HCEC 1CT (cell line): ENCODE measurements at regions not wholly inside any gene's neighbourhood (a gene's known extent, or its start where the extent isn't known, plus 50 kb on each side); places are given as distances from the start of the nearest gene placed in this dataset.
"Not testable (repeated sequence)": the region's sequence is repeated elsewhere in the genome, so short reads cannot be mapped to it uniquely, and the experiment has no call there.

Experiments used
- DNase-seq: peaks from one replicate; pipeline ENCODE4 v3.0.0-alpha.2; 2017

DNA sequence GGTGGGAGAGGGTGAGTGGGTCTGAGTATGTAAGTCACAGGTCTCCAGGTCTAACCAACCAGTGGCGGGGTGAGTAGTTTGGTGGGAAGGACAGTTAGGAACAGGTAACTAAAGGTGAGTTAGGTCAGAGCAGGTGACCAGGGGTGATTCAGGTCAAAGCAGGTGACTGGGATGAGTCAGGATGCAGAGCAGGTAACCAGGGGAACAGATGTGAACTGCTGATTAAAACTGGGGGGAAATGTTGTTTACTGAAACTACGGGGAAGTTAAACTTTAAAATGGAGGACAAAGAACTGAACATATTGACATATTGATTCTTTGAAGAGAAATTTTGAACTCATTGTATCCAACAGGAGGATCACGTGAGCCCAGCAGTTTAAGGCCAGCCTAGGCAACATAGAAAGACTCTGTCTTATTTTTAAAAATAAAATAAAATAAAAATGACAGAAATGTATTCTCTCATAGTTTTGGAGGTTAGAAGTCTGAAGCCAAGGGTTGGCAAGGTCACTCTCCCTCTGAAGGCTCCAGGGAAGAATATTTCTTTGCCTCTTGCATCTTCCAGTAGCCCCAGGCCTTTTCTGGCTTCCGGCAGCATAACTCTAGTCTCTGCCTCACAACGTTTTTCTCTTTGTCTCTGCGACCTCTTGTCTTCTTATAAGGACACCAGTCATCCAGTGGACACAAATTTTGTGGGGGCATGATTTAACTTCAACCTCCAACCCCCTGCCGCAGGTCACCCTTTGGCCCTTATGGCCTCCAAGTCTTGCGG lies 64.3 kb upstream of the TINAGL1 start:
- no peak for DNase-seq

- DNase-seq = no peak
These were observed 62.2 kb upstream of the TINAGL1 start for GRCh38 chr1:31514117-31514516.

DNA sequence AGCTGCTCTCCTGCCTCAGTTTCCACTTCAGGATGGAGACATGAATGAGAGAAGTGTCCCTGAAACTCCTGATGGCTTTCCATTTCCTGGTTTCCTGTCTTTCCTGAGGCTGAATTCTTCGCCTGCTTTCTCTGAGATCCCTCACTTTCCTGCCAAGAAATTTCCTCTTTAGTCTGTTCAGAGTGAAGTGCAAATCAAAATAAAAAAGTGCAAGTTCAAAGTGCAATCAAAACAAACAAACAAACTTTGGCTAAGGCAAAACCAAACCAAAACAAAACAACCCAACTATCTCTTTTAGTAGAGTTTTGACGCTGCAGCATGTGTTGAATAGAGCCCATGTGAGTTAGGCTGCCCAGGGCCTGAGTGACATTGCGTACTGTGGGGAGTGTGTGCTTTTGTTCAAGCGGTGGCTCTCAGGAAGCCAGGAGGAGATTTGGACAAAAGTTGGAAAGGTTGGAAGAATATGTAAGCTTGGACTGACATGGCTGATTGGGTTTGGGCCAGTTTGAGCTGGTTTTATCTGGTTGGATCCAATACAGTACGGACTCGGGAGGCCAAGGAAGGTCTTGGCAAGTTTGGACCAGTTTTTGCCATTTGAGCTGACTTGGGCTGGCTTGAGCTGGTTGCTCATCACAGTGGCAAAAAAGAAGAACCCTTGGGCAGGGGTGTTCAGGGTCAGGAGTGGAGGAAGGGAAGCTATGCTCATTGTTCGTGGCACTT lies 61.1 kb upstream of the TINAGL1 start:
- DNase-seq = no peak

GRCh38 chr1:31515936-31516335 lies 60.4 kb upstream of the TINAGL1 start:
- DNase-seq = no peak

- no peak for DNase-seq
These were observed 59.0 kb upstream of the TINAGL1 start for GRCh38 chr1:31517301-31517700.

GRCh38 chr1:31517986-31518385 lies 58.3 kb upstream of the TINAGL1 start:
- not testable (repeated sequence) for DNase-seq

DNA sequence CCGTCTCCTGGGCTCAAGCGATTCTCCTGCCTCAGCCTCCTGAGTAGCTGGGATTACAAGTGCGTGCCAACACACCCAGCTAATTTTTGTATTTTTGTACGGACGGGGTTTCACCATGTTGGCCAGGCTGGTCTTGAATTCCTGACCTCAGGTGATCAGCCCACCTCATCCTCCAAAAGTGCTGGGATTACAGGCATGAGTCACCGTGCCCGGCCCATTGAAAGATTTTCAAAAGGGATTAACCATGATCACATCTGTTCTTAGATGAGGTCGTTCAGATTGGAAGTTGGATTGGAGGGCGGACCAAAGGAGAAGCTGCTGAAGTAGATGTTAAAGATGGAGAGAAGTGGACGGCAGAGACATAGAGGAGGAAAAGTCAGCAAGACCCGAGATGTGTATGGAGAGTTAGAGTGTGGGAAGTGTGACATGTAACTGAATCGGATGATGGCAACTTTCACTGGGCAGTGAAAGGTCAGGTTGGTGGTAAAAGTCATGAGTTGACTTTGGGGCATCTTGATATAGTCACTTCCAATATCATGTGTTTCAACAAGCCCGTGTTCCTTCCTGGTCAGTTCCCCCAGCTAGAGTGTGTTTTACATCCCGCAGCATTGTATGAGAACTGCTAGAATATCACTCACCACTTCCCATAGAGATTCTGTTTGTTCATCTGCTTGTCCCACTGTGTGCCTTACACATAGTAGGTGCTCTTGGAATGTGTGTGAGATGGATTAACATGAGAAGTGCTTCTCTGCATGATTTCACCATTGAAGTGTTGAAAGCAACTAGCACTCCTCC lies 54.4 kb upstream of the TINAGL1 start:
- DNase-seq = no peak

DNA sequence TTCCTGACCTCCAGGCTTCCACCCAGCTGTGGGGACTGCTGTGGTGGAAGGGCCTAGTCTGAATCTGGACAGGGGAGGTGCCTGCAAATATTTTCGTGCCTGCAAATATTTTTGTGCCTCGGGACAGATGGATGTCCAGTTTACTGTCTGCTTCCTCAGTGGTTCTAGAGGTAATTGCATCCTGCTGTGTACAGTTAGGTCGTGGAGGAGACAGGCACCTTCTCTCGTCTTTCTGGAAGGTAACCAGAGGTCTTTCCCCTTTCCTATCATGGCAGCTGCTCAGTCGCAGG lies 53.8 kb upstream of the TINAGL1 start:
- DNase-seq = no peak

DNA sequence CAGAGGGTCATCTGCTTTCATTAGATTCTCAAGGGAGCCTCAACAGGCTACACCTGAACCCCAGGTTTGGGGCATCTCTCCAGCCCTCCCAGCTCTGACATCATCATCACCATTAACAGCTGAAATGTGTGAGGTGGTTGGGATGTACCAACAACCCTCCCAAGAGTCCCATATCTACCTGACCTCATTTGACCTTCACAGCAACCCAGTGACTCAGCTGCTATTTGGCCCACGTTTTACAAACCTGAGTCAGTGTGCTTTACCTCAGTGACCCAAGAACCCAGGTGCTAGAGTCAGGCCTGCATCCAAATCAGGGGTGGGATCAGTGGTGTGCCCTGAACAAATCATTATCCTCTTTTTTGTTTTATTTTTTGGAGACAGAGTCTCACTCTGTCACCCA lies 53.3 kb upstream of the TINAGL1 start:
- DNase-seq = no peak

DNA sequence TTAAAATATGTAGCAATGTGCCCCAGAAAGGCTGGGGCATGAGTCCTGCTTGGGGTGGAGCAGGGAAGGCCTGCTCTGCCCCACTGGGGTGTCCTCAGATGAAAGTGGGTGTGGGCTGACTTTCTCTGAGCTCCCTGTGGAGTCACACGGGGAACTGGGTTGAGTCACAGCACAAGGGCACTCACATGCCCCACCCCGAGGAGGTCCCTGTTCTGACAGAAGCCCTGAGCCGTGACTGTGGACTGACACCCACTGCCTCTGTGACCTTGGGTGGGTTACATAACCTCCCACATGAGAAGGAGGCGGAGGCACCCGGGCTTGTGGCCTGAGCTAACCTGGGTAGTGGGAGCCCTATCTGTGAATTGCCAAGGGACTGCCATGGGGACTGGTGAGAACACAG lies 52.5 kb upstream of the TINAGL1 start:
- no peak for DNase-seq

DNA sequence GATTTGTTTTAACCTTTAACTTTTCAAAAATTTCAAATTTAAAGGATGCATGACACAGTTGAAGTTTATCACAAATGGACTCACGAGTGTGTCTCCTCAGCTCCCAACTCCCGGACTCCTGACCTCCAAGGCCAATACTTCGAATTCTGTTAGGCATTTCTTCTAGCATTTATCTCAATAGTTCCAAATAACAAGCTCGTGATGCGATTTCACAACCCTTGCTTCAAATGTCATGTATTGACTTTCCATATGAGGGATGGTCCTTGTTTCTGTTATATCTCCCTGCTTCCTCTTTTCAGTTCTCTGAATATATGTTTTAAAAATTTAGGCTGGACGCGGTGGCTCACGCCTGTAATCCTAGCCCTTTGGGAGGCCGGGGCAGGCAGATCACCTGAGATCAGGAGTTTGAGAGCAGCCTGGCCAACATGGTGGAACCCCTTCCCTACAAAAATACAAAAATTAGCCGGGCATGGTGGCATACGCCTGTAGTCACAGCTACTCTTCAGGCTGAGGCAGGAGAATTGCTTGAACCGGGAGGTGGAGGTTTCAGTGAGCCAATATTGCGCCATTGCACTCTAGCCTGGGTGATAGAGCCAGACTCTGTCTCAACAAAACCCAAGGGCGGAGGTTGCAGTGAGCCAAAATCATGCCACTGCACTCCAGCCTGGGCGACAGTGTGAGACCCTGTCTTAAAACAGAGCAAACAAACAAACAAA lies 52.0 kb upstream of the TINAGL1 start:
- DNase-seq = no peak
